GM12878 (cell line): ENCODE measurements at regions not wholly inside any gene's neighbourhood (a gene's known extent, or its start where the extent isn't known, plus 50 kb on each side); places are given as distances from the start of the nearest gene placed in this dataset.

Experiments used
- ATAC-seq: fragments of 200-7000 bp; cut with Tn5 transposase; 3 replicates; pipeline ENCODE4 v1.9.1; 2020; ENCODE audit warnings: mild to moderate bottlenecking, moderate library complexity
- BruUV-seq: library from RNA; stranded (reverse); fragments of 400-500 nt; replicated peaks from 2 replicates; lab custom pipeline; 2021; lab: Mats Ljungman, UMichigan
- CTCF ChIA-PET: fragments of 300-600 bp; sonication (Branson Sonifier 250); formaldehyde crosslinking; extraction: SDS; loops from one replicate; lab custom pipeline; 2021; ENCODE audit warnings: inconsistent platforms; lab: Yijun Ruan, JAX
- POLR2A ChIA-PET: fragments of 350-600 bp; formaldehyde crosslinking; extraction: SDS; loops from one replicate; lab custom pipeline; 2021; ENCODE audit warnings: inconsistent platforms; lab: Charles Lee
- RAD21 ChIA-PET: fragments of 300-600 bp; sonication (Branson Sonifier 250); formaldehyde crosslinking; loops from one replicate; lab custom pipeline; 2023; ENCODE audit warnings: antibody characterized with exemption; ENCODE audit not compliant: unreplicated experiment; lab: Charles Lee
- SMC1A ChIA-PET: fragments of 300-600 bp; sonication (Branson Sonifier 250); formaldehyde crosslinking; loops from one replicate; lab custom pipeline; 2023; ENCODE audit not compliant: unreplicated experiment, uncharacterized antibody; lab: Charles Lee
- DNase-seq: peaks from one replicate; pipeline ENCODE4 v3.0.0-alpha.2; 2011; ENCODE audit warnings: low read depth, low spot score
- FAIRE-seq: peaks from 3 replicates; lab custom pipeline; 2011; peaks lifted over from hg19 to GRCh38; lab: Jason Lieb, UNC
- H2AFZ ChIP-seq: 2 replicates; pipeline ENCODE4 v1.6.0; 2011; ENCODE audit warnings: low read depth, low read length, control low read depth; ENCODE audit not compliant: control insufficient read depth
- H3K27ac ChIP-seq: 2 replicates; pipeline ENCODE4 v1.5.1; 2011; ENCODE audit warnings: control low read depth; ENCODE audit not compliant: control insufficient read depth, insufficient read depth
- H3K27me3 ChIP-seq, 2 experiments: replicated peaks in 1 of 2; 2 replicates each; pipeline versions ENCODE4 v1.6.0 to v1.6.1; 2011; ENCODE audit warnings: low read length in 1 of 2; ENCODE audit not compliant: control insufficient read depth in 2 of 2, insufficient read depth in 2 of 2
- H3K36me3 ChIP-seq, 2 experiments: 2 replicates each; pipeline ENCODE4 v1.5.1; 2011; ENCODE audit warnings: low read length in 1 of 2; ENCODE audit not compliant: control insufficient read depth in 2 of 2, insufficient read depth in 2 of 2
- H3K4me1 ChIP-seq: 2 replicates; pipeline ENCODE4 v1.6.1; 2011; ENCODE audit warnings: mild to moderate bottlenecking, low read length, moderate library complexity, mixed read lengths; ENCODE audit not compliant: control insufficient read depth, insufficient read depth
- H3K4me2 ChIP-seq: 2 replicates; pipeline ENCODE4 v1.6.0; 2011; ENCODE audit warnings: control low read depth; ENCODE audit not compliant: control insufficient read depth, insufficient read depth
- H3K4me3 ChIP-seq: fragments of 200-600 bp; sonication (generic); 2 replicates; pipeline ENCODE4 v1.5.1; 2016
- H3K79me2 ChIP-seq: 2 replicates; pipeline ENCODE4 v1.6.0; 2011; ENCODE audit warnings: low read length; ENCODE audit not compliant: control insufficient read depth, insufficient read depth
- H3K9ac ChIP-seq: 2 replicates; pipeline ENCODE4 v1.8.0; 2011; ENCODE audit warnings: low read length, control low read depth, mixed read lengths; ENCODE audit not compliant: control insufficient read depth, insufficient read depth
- H3K9me3 ChIP-seq: replicated peaks from 3 replicates; pipeline ENCODE4 v1.5.1; 2011; ENCODE audit warnings: mild to moderate bottlenecking, low read length; ENCODE audit not compliant: control insufficient read depth, insufficient read depth
- H4K20me1 ChIP-seq: 2 replicates; pipeline ENCODE4 v1.6.0; 2011; ENCODE audit not compliant: control insufficient read depth, insufficient read depth
- ATF3 ChIP-seq: IDR thresholded peaks from 2 replicates; pipeline ENCODE4 v1.6.1; 2011; ENCODE audit warnings: low read depth, mild to moderate bottlenecking, low read length, moderate library complexity, borderline replicate concordance; ENCODE audit errors: extremely low read depth
- CHD4 ChIP-seq: fragments of 200-600 bp; sonication (generic); IDR thresholded peaks from 2 replicates; pipeline ENCODE4 v1.6.1; 2016; ENCODE audit warnings: mild to moderate bottlenecking
- EZH2 ChIP-seq: IDR thresholded peaks from 2 replicates; pipeline ENCODE4 v1.6.1; 2012; ENCODE audit warnings: low read depth, mild to moderate bottlenecking, control low read depth, inconsistent platforms, low read length, borderline replicate concordance; ENCODE audit not compliant: control insufficient read depth
- HSF1 ChIP-seq: fragments of 150-350 bp; IDR thresholded peaks from 2 replicates; pipeline ENCODE4 v1.6.1; 2014; ENCODE audit warnings: mild to moderate bottlenecking, low read depth, low read length
- LARP7 ChIP-seq: fragments of 450-650 bp; IDR thresholded peaks from 2 replicates; pipeline ENCODE4 v1.6.1; 2017; ENCODE audit warnings: mild to moderate bottlenecking
- MXI1 ChIP-seq: fragments of 150-350 bp; IDR thresholded peaks from 2 replicates; pipeline ENCODE4 v1.6.1; 2011; ENCODE audit warnings: low read depth, mild to moderate bottlenecking, inconsistent platforms, low read length, improper control_type of control experiment
- NFIC ChIP-seq: IDR thresholded peaks from 2 replicates; pipeline ENCODE4 v1.6.1; 2012; ENCODE audit warnings: low read depth, mild to moderate bottlenecking, inconsistent platforms, low read length, moderate library complexity
- NRF1 ChIP-seq: conservative IDR thresholded peaks from 2 replicates; pipeline ENCODE4 v1.6.1; 2011; ENCODE audit warnings: mild to moderate bottlenecking, low read depth, low read length, improper control_type of control experiment
- PAX5 ChIP-seq: IDR thresholded peaks from 2 replicates; pipeline ENCODE4 v1.6.1; 2011; ENCODE audit warnings: low read depth, low read length, borderline replicate concordance
- RFX5 ChIP-seq: IDR thresholded peaks from 2 replicates; pipeline ENCODE4 v1.6.1; 2011; ENCODE audit warnings: low read depth, low read length, improper control_type of control experiment
- SKIL ChIP-seq: fragments of 450-650 bp; IDR thresholded peaks from 2 replicates; pipeline ENCODE4 v1.6.1; 2017; ENCODE audit warnings: mild to moderate bottlenecking, low read depth, inconsistent platforms; ENCODE audit not compliant: poor library complexity, severe bottlenecking
- SMAD1 ChIP-seq: fragments of 450-650 bp; IDR thresholded peaks from 2 replicates; pipeline ENCODE4 v1.6.1; 2018; ENCODE audit warnings: mild to moderate bottlenecking, low read depth; ENCODE audit not compliant: partially characterized antibody
- SREBF2 ChIP-seq: IDR thresholded peaks from 2 replicates; pipeline ENCODE4 v1.6.1; 2012; ENCODE audit warnings: mild to moderate bottlenecking, low read length
- TCF7 ChIP-seq: IDR thresholded peaks from 2 replicates; pipeline ENCODE4 v1.6.1; 2014; ENCODE audit warnings: antibody characterized with exemption, borderline replicate concordance
- WGBS: methylation state at CpG from one replicate; pipeline ENCODE4 v1.1.6; 2016; ENCODE audit warnings: low lambda C conversion rate; ENCODE audit not compliant: insufficient replicate concordance, insufficient coverage; ENCODE audit errors: missing lambda C conversion rate; 5-methylcytosine and 5-hydroxymethylcytosine counted together
- in situ Hi-C: fragments of 300-500 bp; cut with MboI; formaldehyde crosslinking; loops from 9 replicates; pipeline ENCODE4 v1.14.3; 2018; ENCODE audit warnings: mixed read lengths
- intact Hi-C: fragments of 100-400 bp; cut with micrococcal nuclease; formaldehyde crosslinking; loops from one replicate; pipeline ENCODE4 v1.14.2; 2022; ENCODE audit not compliant: unreplicated experiment

- Histone ChIP-seq H3K27ac (no peak overlapping the region), H2AFZ (no peak overlapping the region), H3K4me2 (no peak overlapping the region), H3K4me1 (no peaks in the 10 kb centered on the region), H3K79me2 (no peaks in the 10 kb centered on the region), H3K9me3 (no peaks in the 10 kb centered on the region), H3K4me3 (no peak overlapping the region)
- RAD21 ChIA-PET: no interaction called here
- ATAC-seq: no peak
- DNase-seq: no peak
- BruUV-seq: no TSS peak
- CTCF ChIA-PET: no interaction called here
- no peak for TF ChIP-seq TCF7
- no peak for TF ChIP-seq LARP7
- TF ChIP-seq EZH2: no peak
- TF ChIP-seq, all 136 proteins: peak for 0
- in situ Hi-C loops (no loop called here), intact Hi-C loops (no loop called here)
- no peak for FAIRE-seq
- POLR2A ChIA-PET: no interaction called here
- Histone ChIP-seq H4K20me1 (no peaks in the 10 kb centered on the region), H3K36me3 (no peaks in the 10 kb centered on the region), H3K9ac (no peak overlapping the region), H3K27me3 (no peaks in the 10 kb centered on the region)
- WGBS: 32% methylated on average over 6 of the region's 6 CpGs
- SMC1A ChIA-PET: no interaction called here
Observed at GRCh38 chr11:26014456-26015115, 317.3 kb upstream of the ANO3 start.

- Histone ChIP-seq H3K27ac (no peak overlapping the region), H3K27me3 (no peaks in the 10 kb centered on the region), H3K79me2 (no peaks in the 10 kb centered on the region), H3K9me3 (no peaks in the 10 kb centered on the region), H2AFZ (no peak overlapping the region), H3K9ac (no peak overlapping the region), H3K36me3 (no peaks in the 10 kb centered on the region), H3K4me1 (no peaks in the 10 kb centered on the region), H4K20me1 (no peaks in the 10 kb centered on the region), H3K4me3 (no peak overlapping the region), H3K4me2 (no peak overlapping the region)
- 76% methylated on average over 1 of the region's 1 CpG for WGBS
- SMC1A ChIA-PET: interaction anchor here (1.5 kb wide), 1 partner anchor 27 kb away, joined by 5 read pairs; no protein-coding TSS in a partner anchor
- no TSS peak for BruUV-seq
- FAIRE-seq (no peak), DNase-seq (no peak), ATAC-seq (no peak)
- in situ Hi-C loops (no loop called here), intact Hi-C loops (no loop called here)
- POLR2A ChIA-PET: interaction anchor here (0.6 kb wide), 1 partner anchor 645 kb away, joined by 3 read pairs; no protein-coding TSS in a partner anchor
- CTCF ChIA-PET: no interaction called here
- RAD21 ChIA-PET: no interaction called here
- TF ChIP-seq SREBF2: no peak
- no peak for TF ChIP-seq SKIL
- no peak for TF ChIP-seq MXI1
- TF ChIP-seq NRF1: no peak
- TF ChIP-seq PAX5: no peak
- no peak for TF ChIP-seq SMAD1
- TF ChIP-seq RFX5: no peak
- TF ChIP-seq NFIC: no peak
- no peak for TF ChIP-seq ATF3
- TF ChIP-seq CHD4: no peak
- TF ChIP-seq HSF1: no peak
Observed at GRCh38 chr11:26017322-26017860, 314.5 kb upstream of the ANO3 start.
